Amygdala (tissue), 56 donors: ENCODE measurements at regions not wholly inside any gene's neighbourhood (a gene's known extent, or its start where the extent isn't known, plus 50 kb on each side); places are given as distances from the start of the nearest gene placed in this dataset.

Experiments
- DNase-seq, 56 donors: peaks; one replicate each; lab custom pipeline; 2025; lab: John Stamatoyannopoulos, UW

DNA sequence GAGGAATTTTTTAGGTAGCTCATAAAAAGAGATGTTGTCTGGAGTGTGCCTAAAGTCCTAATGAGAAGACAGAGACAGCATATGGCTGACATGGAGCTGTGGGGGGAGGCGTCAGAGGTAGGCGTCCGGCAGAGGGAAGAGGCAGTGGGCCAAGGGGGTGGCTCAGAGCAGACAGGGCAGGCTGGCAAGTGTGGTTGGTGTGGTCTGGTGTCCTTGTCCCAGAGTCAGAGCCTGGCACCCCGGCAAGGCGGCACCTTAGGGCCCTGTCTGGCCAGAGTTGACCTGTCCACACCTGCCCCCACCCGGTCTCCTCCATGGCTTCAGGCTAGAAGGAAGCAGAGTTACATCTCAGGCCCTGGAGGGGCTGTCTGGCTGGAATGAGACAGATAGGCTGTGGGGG lies 220.3 kb upstream of the ZNF32 start:
- no peak for DNase-seq

DNA sequence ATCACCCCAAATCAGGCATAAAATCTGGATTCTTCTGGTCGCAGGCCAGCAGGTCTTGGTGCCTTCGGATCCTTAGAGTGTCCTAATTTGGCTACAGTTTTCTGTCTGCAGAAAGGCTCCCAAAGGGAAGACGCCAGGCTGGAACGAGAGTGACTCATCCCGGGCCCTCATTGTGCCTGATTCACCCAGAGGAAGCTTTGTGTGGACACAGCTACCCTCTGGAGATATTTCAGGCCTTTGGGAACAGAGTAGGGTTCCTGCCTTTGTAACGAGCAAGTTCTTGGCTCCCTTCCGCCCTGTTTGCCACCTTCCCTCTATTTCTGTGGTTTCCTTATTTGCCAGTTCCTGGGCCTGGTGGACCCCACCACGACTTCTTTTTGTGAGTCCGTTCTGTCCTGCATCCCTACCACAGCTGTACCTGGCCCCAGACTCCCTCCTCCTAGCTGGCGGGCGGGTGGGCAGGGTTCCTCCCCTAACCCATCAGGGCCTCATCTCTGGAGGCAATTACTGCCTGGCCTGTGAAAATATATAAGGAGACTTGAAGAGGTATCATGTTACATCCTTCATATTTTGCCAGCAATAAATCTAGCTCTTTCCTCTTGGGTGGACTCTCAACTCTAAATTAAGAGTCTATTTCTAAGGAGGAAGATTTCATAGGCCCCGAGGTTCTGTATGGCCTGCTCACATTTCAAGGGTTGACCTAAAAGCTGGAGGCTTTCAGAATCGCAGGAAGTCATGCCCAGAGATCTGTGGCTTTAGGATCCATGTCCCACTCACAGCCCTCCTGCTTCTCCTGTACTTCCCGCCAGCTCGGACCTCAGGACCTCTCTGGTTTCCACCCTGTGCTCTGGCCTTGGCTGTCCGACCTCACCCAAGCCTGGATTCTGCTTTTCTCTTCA lies 219.2 kb upstream of the ZNF32 start:
- no peak for DNase-seq

DNA sequence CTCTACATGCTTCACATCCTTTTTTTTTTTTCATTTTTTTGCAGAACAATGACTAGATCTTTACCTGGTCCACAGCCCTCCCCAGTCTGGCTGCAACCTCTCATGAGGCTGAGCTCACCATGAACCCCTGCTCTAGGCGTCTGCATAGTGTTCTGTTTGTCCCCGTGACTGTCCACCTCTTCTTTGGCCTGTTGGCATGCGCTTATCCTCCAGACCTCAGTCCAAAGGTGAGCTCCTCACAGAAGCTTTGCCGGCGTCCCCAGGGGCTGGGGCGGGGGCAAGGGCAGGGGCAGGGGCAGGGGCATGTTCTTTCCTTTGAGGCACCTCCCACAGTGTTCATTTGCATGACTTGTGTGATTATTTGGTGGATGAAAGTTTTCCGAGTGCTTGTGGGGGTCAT lies 218.4 kb upstream of the ZNF32 start:
- DNase-seq, result no peak

DNA sequence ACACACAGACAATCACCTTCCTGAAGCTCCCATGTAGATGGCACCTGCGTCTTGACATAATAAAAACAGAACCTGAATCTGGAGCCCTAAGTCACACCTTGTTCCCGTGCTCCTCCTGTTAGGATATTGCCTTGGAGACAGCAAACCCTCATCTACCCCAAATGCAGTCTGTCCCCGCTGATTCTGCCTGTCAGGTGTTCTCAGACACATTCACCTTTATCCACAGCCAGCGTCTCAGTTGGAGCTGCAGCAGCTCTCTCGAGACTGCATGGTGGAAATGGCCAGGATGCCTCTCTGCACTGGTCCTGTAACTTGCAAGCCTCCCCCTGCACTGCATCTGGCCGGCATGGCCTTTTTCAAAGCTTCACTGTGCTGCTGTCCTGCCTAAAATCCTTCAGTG lies 218.0 kb upstream of the ZNF32 start:
- no peak for DNase-seq

DNA sequence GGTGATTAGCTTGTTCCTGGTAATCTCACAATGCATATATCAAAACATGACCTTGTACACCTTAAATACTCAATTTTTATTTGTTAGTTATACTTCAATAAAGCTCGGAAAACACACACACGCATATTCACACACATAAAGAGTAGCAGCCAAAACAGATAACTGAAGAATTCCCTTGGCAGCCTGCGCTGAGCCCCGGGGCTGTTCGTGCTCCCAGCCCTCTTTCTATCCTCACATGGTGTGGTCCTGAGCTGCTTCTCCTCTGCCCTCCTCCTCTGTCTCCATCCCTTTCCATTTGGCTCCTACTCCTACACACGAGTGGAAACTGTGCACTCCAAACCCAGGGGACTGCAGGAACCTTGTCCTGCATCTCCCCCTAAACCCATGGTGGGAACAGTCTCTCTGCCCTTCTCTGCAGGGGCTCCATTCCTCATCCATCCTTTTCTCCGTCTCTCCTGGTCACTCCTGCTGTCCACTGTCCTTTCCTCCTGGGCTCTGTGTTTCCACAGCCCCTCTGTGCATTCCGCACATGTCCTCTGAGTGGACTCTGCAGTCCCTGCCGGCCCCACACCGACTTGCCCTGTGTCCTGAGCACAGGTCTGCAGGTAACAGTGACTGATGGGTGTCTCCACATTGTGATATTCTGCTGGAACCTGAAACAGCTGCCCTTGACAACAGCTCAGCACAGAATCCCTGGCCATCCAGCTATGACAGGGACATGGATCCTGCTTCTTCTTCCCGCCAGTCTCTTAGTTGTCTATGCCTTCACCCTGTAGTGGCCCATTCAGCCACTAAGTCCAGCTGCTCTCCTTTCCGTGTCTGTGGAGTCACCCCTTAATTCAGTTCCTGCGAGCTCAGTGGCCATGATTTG lies 216.8 kb upstream of the ZNF32 start:
- no peak for DNase-seq

DNA sequence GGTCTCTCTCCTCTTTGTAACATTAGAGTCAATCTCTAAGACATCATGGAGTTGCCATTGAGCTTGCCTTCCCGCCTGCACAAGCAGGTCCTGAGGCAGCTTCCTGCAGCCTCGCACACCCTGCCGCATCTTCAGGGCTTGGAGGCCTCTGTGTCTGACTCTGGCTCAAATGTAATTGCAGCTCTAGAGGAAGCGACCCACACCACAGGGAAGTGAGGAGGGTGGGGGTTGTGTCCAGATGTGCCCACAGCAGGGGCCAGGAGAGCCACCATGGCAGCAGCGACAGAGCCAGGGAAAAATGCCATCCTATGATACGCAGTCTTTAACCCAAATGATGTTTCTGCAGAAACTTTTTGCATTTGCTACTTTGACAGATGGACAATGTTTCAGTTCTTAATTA lies 216.0 kb upstream of the ZNF32 start:
- no peak for DNase-seq

DNA sequence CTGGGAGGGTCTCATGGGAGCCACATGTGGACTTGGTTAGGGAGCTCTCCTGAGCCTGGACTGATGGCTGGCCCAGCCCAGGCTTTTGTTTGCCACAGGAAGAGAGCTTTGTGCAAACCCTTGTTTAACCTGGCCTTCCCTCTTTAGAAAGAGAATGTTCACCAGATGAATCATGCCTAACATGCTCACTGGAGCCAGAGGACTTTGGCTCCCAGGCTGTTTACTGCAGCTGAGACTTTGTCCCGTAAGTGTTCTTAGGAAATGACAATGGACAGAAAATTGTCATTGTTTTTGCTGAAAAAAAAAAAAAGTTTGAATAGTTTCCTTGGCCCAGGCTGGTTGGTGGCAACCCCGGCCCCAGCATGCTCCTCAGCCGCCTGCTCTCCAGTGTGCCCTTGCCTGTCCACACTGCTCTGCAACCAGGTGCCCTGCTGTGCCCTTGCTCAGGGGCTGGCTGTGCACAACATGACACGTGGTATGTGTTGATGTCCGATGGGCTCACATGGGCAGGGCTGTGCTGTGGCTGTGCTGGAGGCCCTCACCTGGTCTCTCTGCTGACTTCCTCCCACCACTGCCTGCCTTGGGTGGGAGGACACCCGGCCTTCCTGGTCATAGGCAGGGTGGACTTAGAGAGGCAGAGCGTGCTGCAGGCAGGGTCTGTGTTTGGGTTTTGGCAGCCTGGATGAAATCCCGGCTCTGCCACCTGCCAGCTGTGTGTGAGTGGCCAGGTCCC lies 215.3 kb upstream of the ZNF32 start:
- no peak for DNase-seq

DNA sequence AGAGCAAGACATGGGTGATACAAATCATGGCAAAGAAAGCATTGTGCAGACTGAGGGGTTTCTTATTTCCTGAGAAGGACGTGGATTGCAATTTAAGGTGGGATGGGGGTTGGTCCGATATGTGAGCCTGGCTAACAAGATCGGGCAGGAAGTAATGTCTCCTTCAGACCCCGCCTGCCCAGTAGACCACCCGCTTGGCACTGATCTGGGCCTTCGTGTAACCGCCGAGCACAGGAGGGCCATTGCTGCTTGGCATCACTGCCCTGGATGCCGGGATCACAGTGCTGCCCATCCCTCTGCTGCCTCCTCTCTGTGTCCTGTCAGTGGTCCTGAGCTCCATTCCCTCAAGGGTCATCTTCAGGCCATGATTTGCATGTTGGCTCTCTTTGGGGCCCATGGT lies 214.6 kb upstream of the ZNF32 start:
- DNase-seq, result no peak

DNA sequence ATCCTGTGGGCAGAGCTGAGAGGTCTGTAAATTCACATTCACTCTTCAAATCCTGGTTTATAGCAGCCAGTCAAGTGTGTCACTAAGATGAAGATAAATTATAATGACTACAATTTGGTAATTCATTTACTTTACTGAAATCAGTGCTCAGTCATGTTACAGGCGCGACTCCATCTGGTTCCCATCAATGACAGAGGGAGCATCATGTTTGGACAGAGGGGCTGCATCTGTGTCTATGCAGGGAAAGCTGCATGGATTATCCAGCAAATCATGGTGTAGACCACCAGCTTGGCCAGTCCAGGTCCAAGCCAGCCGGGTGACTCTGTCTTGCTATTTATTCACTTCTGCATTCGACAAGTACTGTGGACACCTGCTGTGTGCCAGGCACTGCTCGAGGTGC lies 214.1 kb upstream of the ZNF32 start:
- DNase-seq, result no peak

DNA sequence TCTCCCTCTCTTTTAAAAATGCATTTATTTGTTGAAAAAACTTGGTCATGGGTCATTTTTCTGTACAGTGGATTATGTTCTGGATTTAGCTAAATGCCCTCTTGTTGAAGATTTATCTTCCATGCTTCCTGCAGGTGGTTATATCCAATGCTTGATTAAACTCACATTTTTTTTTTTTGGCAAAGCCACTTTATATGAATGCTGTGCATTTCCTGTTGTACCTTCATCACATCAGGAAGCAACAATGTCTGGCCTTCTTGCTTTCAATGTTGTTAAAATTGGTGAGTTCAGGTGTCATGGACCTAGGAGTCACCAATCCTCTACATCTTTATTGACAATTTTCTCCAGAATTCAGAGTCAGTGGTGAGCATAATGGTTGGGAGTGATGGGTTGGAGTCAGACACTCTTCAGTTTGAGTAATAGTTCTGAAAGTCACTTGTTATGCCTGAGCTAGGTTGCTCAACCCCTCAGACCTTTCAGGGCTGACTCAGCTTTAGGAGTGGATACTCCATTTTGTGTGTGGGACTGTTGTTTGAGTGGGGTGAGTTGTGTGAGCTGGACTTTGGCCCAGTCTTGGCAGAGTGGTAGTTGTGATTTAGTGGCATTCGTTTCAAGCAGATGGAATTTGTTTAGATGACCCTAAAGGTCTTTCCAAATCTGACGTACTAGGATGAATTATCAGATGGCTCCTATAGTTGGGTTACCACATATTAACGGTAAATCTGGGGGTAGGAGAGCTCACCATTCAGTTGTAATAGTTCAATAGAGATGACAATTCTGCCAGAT lies 213.5 kb upstream of the ZNF32 start:
- DNase-seq, result no peak

DNA sequence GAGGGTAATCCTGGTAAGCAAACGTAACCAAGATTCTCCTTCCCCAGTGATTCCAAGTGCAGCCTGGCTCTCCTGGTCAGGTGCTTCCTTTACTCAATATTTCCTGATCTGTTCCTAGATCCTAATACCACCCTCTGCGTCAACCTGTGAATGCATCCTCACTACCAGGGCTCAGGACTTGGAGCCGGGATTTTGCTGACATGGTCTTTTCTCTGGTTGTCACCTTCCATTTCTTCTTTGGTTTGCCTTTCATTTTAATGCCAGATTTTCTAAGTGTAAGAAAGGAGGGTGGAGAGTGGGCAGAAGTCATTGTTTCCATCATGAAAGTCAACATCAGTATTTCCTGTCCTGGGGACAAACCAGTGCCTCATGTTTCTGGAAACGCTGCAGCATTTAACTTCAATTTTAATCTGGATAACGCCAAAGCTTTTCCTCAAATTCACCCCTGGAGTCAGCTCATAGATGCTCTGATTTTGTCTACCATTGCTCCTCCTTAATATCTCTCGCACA lies 210.4 kb upstream of the ZNF32 start:
- DNase-seq, result no peak

DNA sequence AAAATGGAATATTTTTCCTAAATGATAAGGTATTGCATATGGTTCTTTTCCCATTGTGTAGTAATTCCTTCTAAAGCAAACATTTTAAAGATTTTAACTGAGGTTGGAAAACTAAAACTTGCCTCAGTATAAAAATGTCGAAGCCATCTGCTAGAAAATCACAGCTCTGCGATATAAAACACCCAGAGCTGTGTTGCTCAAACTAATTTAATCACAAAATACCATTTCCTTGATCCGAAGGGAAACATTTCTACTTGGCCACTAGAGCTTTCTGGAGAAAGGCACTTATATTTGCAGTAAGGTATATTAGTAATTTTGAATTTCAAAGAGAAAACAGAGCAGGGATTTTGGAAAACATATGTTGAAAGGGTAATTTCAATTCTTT lies 209.2 kb upstream of the ZNF32 start:
- no peak for DNase-seq

DNA sequence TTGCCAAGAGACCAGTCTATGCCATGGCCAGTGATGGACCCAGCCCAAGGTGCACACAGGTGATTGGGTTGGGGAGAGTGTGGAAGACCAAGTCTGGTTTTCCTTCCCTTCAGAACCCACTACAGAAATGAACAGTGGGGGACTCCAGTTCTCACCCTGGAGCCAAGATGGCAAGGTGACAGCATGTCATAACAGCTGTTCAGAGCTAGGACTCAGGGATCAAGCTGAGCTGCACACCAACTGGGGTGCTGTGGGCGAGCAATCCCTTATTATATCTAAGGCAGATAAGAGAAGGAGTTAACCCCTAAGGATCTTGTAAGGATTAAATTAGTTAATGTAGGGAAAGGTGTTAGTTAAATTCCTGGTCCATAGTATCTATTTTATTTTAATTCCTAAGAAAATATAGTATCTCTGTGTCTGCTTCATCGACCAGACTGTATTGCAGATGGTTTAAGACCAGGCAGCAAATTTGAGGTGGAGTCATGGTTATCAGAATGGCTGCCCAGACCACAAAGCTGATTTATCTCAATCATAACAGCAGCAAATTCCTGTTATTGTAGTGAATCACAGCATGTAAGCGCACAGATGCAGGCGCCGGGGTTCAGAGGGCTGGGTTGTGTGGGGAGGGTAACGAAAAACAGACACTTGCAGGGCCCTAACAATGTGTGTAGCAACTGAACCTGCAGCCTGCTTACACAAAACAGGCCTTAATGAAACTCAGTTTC lies 208.7 kb upstream of the ZNF32 start:
- DNase-seq, result no peak

DNA sequence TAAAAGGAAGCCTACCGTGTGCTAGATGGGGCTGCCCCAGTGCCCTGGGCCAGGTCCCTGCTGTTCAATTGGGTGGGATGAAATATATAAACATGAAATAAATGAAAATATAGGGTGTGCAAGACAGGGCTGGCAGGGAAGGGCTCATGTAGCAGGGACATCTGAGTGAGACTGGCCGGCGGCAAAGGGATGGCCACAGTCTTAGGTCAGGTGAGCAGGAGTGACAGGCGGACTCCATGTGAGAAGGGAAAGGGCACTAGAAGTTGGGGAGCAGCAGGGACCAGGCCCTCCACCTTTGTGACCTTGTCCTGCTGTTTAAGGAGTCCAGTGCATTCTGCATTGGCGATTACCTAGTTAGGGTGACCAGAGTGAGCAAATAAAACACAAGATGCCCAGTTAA lies 207.6 kb upstream of the ZNF32 start:
- no peak for DNase-seq

DNA sequence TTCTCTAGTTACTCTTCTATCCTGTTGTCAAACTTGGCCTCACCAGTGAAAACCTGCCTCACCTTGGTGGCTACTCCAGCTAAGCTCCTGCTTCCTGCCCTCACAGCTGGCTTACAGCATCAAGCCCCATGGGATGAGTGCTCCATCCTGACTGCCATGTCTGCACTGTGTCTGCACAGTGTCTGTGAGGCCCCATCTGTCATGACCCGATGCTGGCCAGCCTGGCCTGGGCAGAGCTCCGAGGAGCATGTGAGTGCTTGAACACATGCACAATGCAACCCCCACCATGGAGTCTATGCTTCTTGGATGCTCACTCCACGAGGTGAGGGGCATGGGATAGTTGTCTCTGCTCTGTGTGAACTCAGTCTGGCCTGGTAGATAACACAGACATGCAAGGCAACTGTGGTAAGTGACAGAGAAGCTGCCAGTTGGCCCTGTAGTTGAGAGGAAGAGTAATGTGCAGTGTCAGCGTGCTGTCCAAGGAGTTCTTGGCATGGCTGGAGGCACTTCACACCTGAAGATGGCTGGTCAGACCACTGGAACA lies 207.1 kb upstream of the ZNF32 start:
- DNase-seq, result no peak

DNA sequence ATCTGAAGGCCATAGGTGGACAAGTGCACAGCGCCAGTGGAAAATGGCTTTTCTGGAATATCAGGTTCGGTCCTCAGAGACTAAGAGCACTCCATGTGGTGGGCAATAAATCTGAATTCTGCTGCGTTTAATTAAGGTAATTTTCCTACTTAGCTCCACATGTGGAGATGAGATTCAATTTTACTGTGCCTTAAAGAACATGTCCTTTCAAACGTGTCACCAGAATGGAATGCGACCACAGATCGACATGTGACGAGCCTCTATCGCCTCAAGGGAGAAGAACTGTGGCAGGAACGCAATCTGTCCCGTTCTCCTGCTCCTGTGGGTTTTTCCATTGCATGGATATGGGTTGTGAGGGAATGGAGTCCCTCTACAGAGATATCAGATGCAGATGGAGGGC lies 205.3 kb upstream of the ZNF32 start:
- DNase-seq, result no peak

DNA sequence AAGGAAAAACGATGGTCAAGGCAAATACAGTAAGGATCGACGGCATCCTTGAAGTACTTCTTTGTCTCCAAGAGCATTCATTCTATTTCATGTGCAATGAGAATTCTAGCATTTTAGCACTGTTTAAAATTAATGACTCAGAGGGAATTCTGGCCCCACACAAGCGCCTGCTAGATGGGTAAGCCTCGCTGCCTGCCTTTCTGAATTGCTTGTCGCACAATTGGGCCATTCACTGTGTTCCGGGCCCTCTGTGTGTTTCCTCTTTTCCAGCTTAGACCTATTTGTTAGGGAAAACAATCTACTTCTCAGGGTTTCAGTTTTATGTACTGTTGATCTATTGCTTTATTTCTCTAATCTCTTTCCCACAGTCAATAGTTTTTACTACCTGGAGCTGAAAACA lies 204.7 kb upstream of the ZNF32 start:
- DNase-seq, result no peak

DNA sequence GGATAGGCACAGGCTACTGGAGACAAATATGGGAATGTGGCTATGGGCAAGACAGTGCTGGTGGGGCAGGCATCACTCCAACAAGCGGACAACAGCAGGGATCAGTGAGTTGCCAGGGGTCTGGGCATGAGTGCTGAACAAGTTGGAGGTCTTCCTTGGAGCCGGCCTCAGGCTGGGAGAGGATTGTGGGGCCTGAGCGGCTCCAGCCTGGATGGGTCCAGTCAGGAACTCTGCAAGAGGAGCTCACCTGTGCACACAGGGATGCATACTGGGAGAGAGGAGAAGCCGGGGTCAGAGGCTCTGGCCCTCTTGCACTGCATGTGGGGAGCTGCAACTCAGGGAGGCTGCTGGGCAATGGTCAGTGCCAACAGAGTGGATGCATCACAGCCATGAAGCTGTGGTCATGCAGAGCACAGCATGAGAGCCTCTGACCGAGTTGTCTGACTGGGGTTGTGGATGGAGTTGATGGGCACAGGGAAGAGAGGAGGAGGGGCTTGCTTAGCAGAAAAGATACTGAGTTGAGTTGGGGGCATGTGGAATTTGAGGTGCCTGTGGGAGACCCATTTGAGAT lies 204.0 kb upstream of the ZNF32 start:
- no peak for DNase-seq

DNA sequence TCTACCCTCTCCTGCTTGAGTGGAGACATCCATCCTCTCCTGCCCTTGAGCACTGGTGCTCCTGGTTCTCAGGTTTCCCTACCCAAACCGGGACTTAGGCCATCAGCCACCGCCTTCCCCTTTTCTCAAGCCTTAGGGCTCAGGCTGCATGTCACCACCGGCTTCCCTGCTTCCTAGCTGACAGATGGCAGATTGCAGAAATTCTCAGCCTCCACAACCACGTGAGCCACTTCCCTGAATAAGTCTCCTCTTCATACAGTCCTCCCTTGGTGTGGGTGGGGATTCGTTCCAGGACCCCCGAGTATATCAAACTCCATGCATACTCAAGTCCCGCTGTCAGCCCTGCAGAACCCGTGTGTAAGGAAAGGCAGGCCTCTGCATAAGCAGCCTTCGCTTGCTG lies 203.5 kb upstream of the ZNF32 start:
- no peak for DNase-seq
